Stimulated activated naive B cell treated with anti-CD40 and anti-IgM and Interleukin-4, amounts not matched to agents 10 μg/mL and 1 μg/mL and 100 μg/mL, for 72 hours (primary cell): ENCODE measurements at regions not wholly inside any gene's neighbourhood (a gene's known extent, or its start where the extent isn't known, plus 50 kb on each side); places are given as distances from the start of the nearest gene placed in this dataset.

Source experiments
- ATAC-seq, 2 donors: fragments of 150-1000 bp; cut with Tn5 transposase; replicated peaks; 2 replicates each; pipeline ENCODE4 v1.10.0; 2021; ENCODE audit warnings: moderate library complexity in 1 of 2
- DNase-seq: peaks from one replicate; pipeline ENCODE4 v3.0.0; 2021
- H3K27ac Mint-ChIP-seq: one replicate; pipeline ENCODE4 v1.8.0; 2022; ENCODE audit warnings: mild to moderate bottlenecking, mixed read lengths
- H3K27me3 Mint-ChIP-seq, 2 donors: one replicate each; pipeline ENCODE4 v1.8.0; 2022; ENCODE audit warnings: mixed read lengths in 2 of 2
- H3K36me3 Mint-ChIP-seq, 2 donors: one replicate each; pipeline ENCODE4 v1.8.0; 2022; ENCODE audit warnings: mixed read lengths in 2 of 2, mild to moderate bottlenecking in 1 of 2
- H3K4me1 Mint-ChIP-seq, 2 donors: one replicate each; pipeline ENCODE4 v1.8.0; 2022; ENCODE audit warnings: mixed read lengths in 2 of 2, mild to moderate bottlenecking in 1 of 2
- H3K4me3 Mint-ChIP-seq, 2 donors: one replicate each; pipeline ENCODE4 v1.8.0; 2022; ENCODE audit warnings: mild to moderate bottlenecking in 2 of 2, mixed read lengths in 2 of 2, moderate library complexity in 1 of 2
- H3K9me3 Mint-ChIP-seq, 2 donors: one replicate each; pipeline ENCODE4 v1.8.0; 2022; ENCODE audit warnings: mixed read lengths in 2 of 2, mild to moderate bottlenecking in 1 of 2

- Mint-ChIP-seq H3K27ac (no peak overlapping the region), H3K9me3 (peaks cover 0 to 4% of the 10 kb centered on the region in 2 donors), H3K4me3 (no peak overlapping the region), H3K36me3 (no peaks in the 10 kb centered on the region), H3K27me3 (no peaks in the 10 kb centered on the region), H3K4me1 (no peaks in the 10 kb centered on the region)
- ATAC-seq (no peak), DNase-seq (no peak)
These were observed 180.9 kb downstream of the PTGER3 start for GRCh38 chr1:70866542-70867264.

GRCh38 chr1:70871790-70872189, 175.8 kb downstream of the PTGER3 start:
- ATAC-seq (no peak), DNase-seq (no peak)
- no peak overlapping the region for H3K4me3 Mint-ChIP-seq
- no peaks in the 10 kb centered on the region for H3K4me1 Mint-ChIP-seq
- H3K27me3 Mint-ChIP-seq: no peaks in the 10 kb centered on the region
- H3K27ac Mint-ChIP-seq: no peak overlapping the region
- peaks cover 0 to 4% of the 10 kb centered on the region in 2 donors for H3K9me3 Mint-ChIP-seq
- H3K36me3 Mint-ChIP-seq: no peaks in the 10 kb centered on the region

- no peaks in the 10 kb centered on the region for H3K27me3 Mint-ChIP-seq
- no peak for DNase-seq
- H3K27ac Mint-ChIP-seq: no peak overlapping the region
- H3K4me1 Mint-ChIP-seq: no peaks in the 10 kb centered on the region
- no peak for ATAC-seq
- H3K9me3 Mint-ChIP-seq: peaks cover 6 to 9% of the 10 kb centered on the region in 2 donors
- no peak overlapping the region for H3K4me3 Mint-ChIP-seq
- H3K36me3 Mint-ChIP-seq: no peaks in the 10 kb centered on the region
These were observed 173.6 kb downstream of the PTGER3 start for GRCh38 chr1:70874063-70874462.

- H3K4me1 Mint-ChIP-seq: no peaks in the 10 kb centered on the region
- DNase-seq (no peak), ATAC-seq (no peak)
- H3K36me3 Mint-ChIP-seq: no peaks in the 10 kb centered on the region
- peaks cover 6% of the 10 kb centered on the region in 2 donors for H3K9me3 Mint-ChIP-seq
- no peak overlapping the region for H3K27ac Mint-ChIP-seq
- H3K4me3 Mint-ChIP-seq: no peak overlapping the region
- no peaks in the 10 kb centered on the region for H3K27me3 Mint-ChIP-seq
These were observed 172.8 kb downstream of the PTGER3 start for GRCh38 chr1:70874818-70875217.

GRCh38 chr1:70877343-70877742, 170.3 kb downstream of the PTGER3 start:
- ATAC-seq: no peak
- H3K9me3 Mint-ChIP-seq: peaks cover 9 to 10% of the 10 kb centered on the region in 2 donors

GRCh38 chr1:70887936-70888335, 159.7 kb downstream of the PTGER3 start:
- ATAC-seq: no peak
- Mint-ChIP-seq H3K9me3 (no peaks in the 10 kb centered on the region), H3K4me3 (no peak overlapping the region), H3K36me3 (no peaks in the 10 kb centered on the region), H3K27me3 (peaks cover 0 to 5% of the 10 kb centered on the region in 2 donors), H3K4me1 (no peaks in the 10 kb centered on the region), H3K27ac (no peak overlapping the region)
- DNase-seq: no peak

More at GRCh38 chr1:70877343-70877742, 170.3 kb downstream of the PTGER3 start:
- no peak overlapping the region for H3K27ac Mint-ChIP-seq
- H3K4me1 Mint-ChIP-seq: no peaks in the 10 kb centered on the region
- DNase-seq: no peak
- H3K36me3 Mint-ChIP-seq: no peaks in the 10 kb centered on the region
- H3K4me3 Mint-ChIP-seq: no peak overlapping the region
- H3K27me3 Mint-ChIP-seq: no peaks in the 10 kb centered on the region

- ATAC-seq (no peak), DNase-seq (no peak)
- Mint-ChIP-seq H3K36me3 (no peaks in the 10 kb centered on the region), H3K9me3 (no peaks in the 10 kb centered on the region), H3K27ac (no peak overlapping the region), H3K4me3 (no peak overlapping the region), H3K27me3 (peaks cover 0 to 5% of the 10 kb centered on the region in 2 donors), H3K4me1 (no peaks in the 10 kb centered on the region)
These were observed 158.9 kb downstream of the PTGER3 start for GRCh38 chr1:70888722-70889121.

GRCh38 chr1:70890408-70890807, 157.2 kb downstream of the PTGER3 start:
- no peak overlapping the region for H3K4me3 Mint-ChIP-seq
- no peak overlapping the region for H3K27ac Mint-ChIP-seq
- DNase-seq (no peak), ATAC-seq (no peak)
- H3K4me1 Mint-ChIP-seq: no peaks in the 10 kb centered on the region
- H3K36me3 Mint-ChIP-seq: no peaks in the 10 kb centered on the region
- H3K9me3 Mint-ChIP-seq: no peaks in the 10 kb centered on the region
- peaks cover 0 to 5% of the 10 kb centered on the region in 2 donors for H3K27me3 Mint-ChIP-seq

GRCh38 chr1:70891051-70891843, 156.4 kb downstream of the PTGER3 start:
- ATAC-seq (no peak), DNase-seq (no peak)
- no peak overlapping the region for H3K27ac Mint-ChIP-seq
- H3K9me3 Mint-ChIP-seq: no peaks in the 10 kb centered on the region
- H3K4me1 Mint-ChIP-seq: no peaks in the 10 kb centered on the region
- H3K27me3 Mint-ChIP-seq: peaks cover 0 to 5% of the 10 kb centered on the region in 2 donors
- H3K4me3 Mint-ChIP-seq: no peak overlapping the region
- H3K36me3 Mint-ChIP-seq: no peaks in the 10 kb centered on the region

- H3K27ac Mint-ChIP-seq: no peak overlapping the region
- H3K4me1 Mint-ChIP-seq: no peaks in the 10 kb centered on the region
- no peak overlapping the region for H3K4me3 Mint-ChIP-seq
- H3K27me3 Mint-ChIP-seq: peaks cover 0 to 5% of the 10 kb centered on the region in 2 donors
- no peak for DNase-seq
- no peaks in the 10 kb centered on the region for H3K36me3 Mint-ChIP-seq
- ATAC-seq: no peak
- no peaks in the 10 kb centered on the region for H3K9me3 Mint-ChIP-seq
These were observed 155.5 kb downstream of the PTGER3 start for GRCh38 chr1:70892140-70892539.

GRCh38 chr1:70892930-70893329, 154.7 kb downstream of the PTGER3 start:
- H3K27me3 Mint-ChIP-seq: peaks cover 0 to 5% of the 10 kb centered on the region in 2 donors
- H3K4me1 Mint-ChIP-seq: no peaks in the 10 kb centered on the region
- DNase-seq (no peak), ATAC-seq (no peak)
- no peaks in the 10 kb centered on the region for H3K36me3 Mint-ChIP-seq
- H3K9me3 Mint-ChIP-seq: no peaks in the 10 kb centered on the region
- no peak overlapping the region for H3K27ac Mint-ChIP-seq
- H3K4me3 Mint-ChIP-seq: no peak overlapping the region

- ATAC-seq (no peak), DNase-seq (no peak)
- Mint-ChIP-seq H3K27ac (no peak overlapping the region), H3K27me3 (peaks cover 0 to 5% of the 10 kb centered on the region in 2 donors), H3K4me1 (no peaks in the 10 kb centered on the region), H3K4me3 (no peak overlapping the region), H3K36me3 (no peaks in the 10 kb centered on the region), H3K9me3 (no peaks in the 10 kb centered on the region)
These were observed 154.2 kb downstream of the PTGER3 start for GRCh38 chr1:70893381-70893780.

GRCh38 chr1:70895531-70895930, 152.1 kb downstream of the PTGER3 start:
- no peak for DNase-seq
- ATAC-seq: no peak
- H3K4me3 Mint-ChIP-seq: no peak overlapping the region
- no peaks in the 10 kb centered on the region for H3K36me3 Mint-ChIP-seq
- H3K4me1 Mint-ChIP-seq: no peaks in the 10 kb centered on the region
- no peak overlapping the region for H3K27ac Mint-ChIP-seq
- no peaks in the 10 kb centered on the region for H3K9me3 Mint-ChIP-seq
- no peaks in the 10 kb centered on the region for H3K27me3 Mint-ChIP-seq

GRCh38 chr1:70896224-70896623, 151.4 kb downstream of the PTGER3 start:
- H3K27me3 Mint-ChIP-seq: no peaks in the 10 kb centered on the region
- ATAC-seq (no peak), DNase-seq (no peak)
- H3K4me3 Mint-ChIP-seq: no peak overlapping the region
- no peaks in the 10 kb centered on the region for H3K36me3 Mint-ChIP-seq
- H3K27ac Mint-ChIP-seq: no peak overlapping the region
- no peaks in the 10 kb centered on the region for H3K9me3 Mint-ChIP-seq
- H3K4me1 Mint-ChIP-seq: no peaks in the 10 kb centered on the region

GRCh38 chr1:70897273-70897672, 150.3 kb downstream of the PTGER3 start:
- no peaks in the 10 kb centered on the region for H3K27me3 Mint-ChIP-seq
- H3K36me3 Mint-ChIP-seq: no peaks in the 10 kb centered on the region
- peaks cover 0 to under 1% of the 10 kb centered on the region in 2 donors for H3K9me3 Mint-ChIP-seq
- H3K4me1 Mint-ChIP-seq: no peaks in the 10 kb centered on the region
- no peak overlapping the region for H3K27ac Mint-ChIP-seq
- no peak for DNase-seq
- no peak for ATAC-seq
- no peak overlapping the region for H3K4me3 Mint-ChIP-seq
